Stimulated activated CD8-positive, alpha-beta memory T cell treated with anti-CD3 and anti-CD28 coated beads, Interleukin-12 subunit alpha, Interleukin-12 subunit beta, amount 100 ng/mL, for 1 hour (primary cell): ENCODE measurements at regions not wholly inside any gene's neighbourhood (a gene's known extent, or its start where the extent isn't known, plus 50 kb on each side); places are given as distances from the start of the nearest gene placed in this dataset.
"Not testable (repeated sequence)": the region's sequence is repeated elsewhere in the genome, so short reads cannot be mapped to it uniquely, and the experiment has no call there.

Experiments used
- DNase-seq: peaks from one replicate; pipeline ENCODE4 v3.0.0-alpha.2; 2020; ENCODE audit warnings: low read depth

DNA sequence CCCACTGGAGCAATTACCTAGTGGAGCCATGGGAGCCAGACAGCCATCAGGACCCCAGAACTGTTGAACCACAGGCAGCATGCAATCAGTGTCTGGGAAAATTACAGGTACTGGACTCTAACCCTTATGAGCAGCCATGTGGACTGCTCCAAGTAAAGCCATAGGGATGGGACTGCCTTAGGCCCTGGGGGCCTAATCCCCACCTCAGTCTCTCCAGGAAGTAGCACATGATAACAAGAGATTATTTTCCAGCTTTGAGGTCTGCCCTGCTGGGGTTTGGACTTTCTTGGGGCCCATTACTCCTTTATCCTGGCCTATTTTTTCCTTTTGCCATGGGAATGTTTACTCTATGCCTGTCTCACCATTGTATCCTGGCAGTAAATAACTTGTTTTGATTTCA lies 226.8 kb downstream of the AEBP2 start:
- DNase-seq, result no peak

DNA sequence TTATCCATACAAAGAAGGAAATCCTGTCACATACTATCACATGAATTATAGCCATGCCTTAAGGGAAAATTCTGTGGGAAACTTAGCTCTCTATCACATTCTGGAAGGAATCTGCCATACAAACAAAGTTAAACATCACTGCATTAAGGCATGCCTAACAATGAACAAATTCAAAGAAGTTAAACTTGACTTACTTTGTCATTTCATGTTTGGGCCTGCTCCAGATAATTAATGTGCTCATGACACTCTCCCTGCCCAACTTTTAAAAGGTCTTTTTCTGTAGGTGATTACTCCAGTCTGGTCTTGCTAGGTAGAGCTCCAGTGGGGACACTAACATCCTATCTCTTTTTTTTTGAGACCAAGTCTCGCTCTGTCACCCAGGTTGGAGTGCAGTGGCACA lies 230.5 kb downstream of the AEBP2 start:
- no peak for DNase-seq

DNA sequence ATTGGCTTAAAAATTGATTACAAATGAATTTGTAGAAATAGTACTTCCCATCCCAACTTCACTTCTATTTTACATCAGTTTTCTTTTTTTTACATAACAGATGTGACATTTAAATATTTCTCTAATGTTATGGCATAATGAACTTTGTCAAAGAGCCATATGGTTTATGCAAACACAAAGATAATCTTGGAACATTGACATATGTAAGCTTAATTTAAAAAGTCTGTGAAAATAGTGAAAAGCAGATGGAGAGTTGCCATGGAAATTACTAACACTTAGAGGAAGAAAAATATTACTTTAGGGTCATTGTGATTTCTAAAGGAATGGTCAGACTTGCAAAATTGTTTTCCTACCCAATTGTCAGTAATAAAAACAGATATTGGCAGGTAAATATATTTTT lies 232.4 kb downstream of the AEBP2 start:
- DNase-seq, result no peak

DNA sequence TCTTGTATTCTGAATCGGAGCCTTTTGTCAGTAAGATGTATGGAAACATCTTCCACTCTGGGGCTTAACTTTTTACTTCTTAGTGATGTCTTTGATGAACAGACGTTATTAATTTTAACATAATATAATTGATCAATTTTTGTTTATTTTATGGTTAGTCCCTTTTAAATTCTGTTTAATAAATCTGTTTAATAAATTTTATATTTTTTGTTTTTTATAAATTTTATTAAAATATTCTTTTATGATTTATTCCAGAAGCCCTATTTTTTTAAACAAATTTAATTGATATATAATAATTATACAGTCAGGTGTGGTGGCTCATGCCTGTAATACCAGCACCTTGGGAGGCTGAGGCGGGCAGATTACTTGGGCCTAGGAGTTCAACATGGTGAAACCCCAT lies 235.1 kb downstream of the AEBP2 start:
- DNase-seq, result no peak

DNA sequence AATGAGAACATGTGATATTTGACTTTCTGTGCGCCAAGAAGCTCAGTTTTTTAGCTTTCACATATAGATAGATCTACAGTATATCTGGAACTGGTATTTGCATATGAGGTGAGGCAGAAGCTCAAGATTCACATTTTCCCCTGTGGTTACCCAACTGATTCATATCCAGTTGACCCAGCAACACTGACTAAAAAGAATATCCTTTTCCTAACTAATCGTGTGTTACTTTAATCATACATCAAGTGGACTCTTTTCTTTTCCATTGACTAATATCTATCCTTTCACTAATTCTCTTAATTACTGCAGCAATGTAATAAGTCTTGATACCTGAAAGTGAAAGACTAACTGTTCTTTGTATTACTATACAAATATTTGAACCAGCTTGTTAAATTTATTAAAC lies 236.1 kb downstream of the AEBP2 start:
- DNase-seq, result no peak

DNA sequence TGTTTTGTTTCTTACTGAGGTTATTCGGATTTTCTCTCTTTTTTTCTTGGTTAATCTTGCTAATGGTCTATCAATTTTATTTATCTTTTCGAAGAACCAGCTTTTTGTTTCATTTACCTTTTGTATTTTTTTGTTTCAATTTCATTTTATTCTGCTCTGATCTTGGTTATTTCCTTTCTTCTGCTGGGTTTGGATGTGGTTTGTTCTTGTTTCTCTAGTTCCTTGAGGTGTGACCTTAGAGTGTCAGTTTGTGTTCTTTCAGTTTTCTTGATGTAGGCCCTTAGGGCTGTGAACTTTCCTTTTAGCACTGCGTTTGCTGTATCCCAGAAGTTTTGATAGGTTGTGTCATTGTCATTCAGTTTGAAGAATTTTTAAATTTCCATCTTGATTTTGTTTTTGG lies 239.2 kb downstream of the AEBP2 start:
- not testable (repeated sequence) for DNase-seq

DNA sequence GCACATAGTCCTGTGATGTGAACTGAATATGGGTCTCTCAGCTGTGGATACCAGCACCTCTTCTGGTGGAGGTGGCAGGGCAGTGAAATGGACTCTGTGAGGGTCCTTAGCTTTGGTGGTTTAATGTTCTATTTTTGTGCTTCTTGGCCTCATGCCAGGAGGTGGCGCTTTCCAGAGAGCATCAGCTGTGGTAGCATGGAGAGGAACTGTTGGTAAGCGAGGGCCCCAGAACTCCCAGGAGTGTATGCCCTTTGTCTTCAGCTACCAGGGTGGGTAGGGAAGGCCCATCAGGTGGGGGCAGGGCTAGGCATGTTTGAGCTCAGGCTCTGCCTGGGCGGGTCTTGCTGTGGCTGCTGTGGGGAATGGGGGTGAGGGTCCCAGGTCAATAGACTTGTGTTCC lies 241.7 kb downstream of the AEBP2 start:
- no peak for DNase-seq

DNA sequence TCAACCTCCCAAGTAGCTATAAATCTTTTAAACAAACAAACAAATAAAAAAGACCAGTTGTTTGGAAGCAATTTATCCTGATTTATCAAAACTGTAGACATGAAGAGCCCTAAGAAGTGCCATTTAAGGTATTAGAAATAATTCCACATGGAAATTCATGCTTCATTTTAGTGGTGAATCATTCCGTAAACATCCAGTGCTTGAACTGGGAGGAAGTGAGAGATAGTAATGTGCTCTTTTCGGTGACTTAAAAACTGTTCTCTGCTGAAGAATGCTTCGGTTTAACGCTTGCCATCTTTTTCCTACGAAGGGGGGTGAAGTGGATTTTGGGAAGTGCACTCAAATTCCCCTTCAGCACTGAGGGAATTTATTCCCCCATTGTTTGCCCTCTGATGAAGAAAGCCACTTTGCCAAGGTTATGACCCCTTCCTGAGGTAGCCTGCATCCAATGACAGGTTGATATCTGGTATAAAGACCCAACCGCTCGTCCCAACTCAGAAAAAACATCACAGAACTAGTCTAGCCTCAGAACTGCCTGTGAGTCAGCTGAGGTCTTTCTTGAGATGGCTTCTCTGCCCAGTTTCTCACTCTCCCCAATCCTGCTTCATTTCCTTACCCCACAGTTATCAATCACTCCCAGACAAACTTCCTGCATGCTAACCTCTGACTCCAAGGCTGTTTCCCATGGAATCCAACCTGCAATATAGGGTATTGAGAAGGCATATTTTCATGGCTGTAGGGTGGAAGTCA lies 244.1 kb downstream of the AEBP2 start:
- DNase-seq, result no peak

DNA sequence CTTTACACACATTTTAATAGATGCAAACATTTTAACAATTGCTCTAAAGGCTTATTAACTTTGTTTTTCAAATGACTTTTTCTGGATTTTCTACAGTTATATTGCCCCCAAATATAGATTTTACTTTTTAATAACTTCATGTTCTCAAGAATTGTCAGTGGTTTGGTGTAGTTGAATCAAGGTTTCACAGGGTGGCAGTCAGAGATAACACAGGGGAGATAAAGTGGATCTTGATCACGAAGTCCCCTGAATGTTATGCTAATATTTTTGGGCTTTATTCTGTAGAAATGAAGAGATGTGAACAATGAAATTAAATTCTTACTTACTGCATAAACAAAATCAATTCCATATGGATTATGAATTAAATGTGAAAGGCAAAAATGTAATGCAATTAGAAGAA lies 248.1 kb downstream of the AEBP2 start:
- DNase-seq, result no peak

DNA sequence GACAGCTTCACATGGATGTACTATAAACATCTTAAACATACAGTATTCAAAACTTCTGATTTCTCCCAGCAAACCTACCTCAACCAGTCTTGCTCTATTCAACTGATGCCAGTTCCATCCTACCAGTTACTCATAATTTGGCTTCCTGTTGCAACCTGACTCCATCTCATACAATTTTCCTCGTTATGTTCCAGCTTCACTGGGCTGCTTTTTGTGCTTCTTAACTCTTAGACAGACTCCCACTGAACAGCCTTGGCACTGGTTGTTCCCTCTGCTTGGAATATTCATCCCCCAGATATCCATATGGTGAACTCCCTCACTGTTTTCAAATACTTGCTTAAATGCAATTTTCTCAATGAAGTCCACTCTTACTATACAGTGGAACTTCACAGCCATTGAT lies 249.2 kb downstream of the AEBP2 start:
- no peak for DNase-seq

DNA sequence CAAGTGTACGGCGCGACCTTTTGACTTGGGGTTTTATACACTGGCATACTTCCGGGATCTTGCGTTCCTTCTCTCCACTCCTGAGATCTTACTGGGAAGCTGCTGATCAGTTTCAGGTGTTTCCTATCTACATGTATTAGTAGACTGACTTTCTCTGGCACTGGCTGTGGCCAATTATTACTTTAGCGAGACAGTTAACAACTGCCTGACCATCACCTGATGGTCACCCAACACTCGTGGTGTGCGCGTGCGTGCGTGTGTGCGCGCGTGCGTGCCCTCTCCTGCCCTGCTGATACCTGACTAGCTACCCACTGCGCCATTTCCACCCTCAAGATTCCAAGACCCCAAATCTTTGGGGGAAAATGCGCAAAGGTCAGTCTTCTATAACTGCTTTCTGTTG lies 249.9 kb downstream of the AEBP2 start:
- DNase-seq, result no peak

DNA sequence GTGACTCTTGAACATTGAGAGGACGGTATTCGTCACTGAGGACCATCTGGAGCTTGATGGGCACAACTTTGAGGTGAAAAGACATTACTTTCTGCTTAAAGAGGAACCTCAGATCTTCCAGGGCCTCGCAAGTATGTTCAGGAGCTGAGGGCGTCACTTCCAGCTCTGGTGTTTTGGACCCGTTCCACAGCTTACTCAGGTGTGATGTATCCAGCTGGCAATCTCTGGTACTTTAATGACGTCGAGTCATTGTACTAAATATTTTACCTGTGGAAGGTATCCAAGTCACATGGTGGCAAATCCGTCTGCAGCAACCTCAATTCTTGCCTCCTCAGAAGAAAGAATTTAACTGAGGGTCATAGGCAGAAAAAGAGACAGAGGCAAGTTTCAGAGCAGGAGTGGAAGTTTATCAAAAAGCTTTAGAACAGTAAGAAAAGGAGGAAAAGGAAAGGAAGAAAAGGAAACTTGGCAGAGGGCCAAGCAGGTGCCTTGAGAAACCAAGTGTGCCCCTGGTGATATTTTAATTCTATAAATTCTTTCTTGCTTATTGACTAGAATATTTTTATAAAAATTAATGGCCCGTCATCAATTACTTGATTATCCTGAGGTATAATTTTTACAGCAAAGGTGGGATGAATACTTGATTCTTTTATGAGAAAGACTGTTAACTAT lies 250.6 kb downstream of the AEBP2 start:
- DNase-seq, result no peak

DNA sequence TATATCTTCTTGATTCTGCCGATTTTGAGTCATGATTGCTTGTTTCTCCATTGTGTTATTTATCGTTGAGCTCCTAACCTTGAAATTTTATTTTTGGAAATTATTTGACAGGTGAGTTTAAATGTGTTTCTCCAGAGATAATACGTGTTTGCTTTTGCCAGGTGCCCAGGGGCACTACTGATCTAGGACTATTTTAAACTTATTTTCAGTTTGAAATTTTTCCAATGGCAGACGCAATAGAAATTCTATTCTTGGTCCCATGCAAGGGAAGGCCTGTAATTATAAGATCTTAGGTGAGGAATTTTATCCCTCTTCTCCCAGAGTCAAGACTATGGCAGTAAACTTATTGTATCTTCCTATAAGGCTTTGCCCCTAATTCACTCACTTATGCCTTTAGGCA lies 252.8 kb downstream of the AEBP2 start:
- DNase-seq, result no peak

DNA sequence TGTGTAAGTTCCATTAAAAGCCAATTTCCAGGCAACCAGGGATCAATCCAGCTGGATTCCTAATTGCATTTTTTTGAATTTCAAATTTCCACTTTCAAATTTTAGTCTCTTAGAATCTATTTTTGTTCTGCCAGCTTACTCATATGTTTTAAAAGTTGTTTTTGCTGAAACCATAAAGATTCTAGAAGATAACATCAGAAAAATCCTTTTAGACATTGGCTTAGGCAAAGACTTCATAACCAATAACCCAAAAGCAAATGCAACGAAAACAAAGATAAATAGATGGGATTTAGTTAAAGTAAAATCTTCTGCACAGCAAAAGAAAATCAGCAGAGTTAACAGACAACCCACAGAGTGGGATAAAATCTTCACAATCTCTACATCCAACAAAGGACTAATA lies 253.3 kb downstream of the AEBP2 start:
- no peak for DNase-seq

DNA sequence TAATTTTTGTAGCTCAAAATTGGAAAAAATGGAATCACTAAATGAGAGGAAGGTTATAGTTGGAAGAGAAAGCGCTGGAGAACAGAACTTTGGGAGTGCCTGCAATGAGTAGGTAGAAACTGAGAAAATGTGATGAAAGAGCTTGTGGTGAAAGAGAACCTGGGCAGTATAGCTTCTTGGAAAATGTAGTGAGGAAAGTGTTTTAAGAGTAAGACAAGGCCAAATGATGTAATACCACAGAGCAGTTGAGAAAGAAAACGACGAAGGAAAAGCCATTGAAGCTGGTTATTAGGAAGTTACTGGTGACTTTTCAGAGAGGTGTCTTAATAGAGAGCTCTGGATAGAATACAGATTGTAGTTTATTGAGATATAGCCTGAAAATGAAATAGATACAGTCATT lies 255.3 kb downstream of the AEBP2 start:
- DNase-seq, result no peak

DNA sequence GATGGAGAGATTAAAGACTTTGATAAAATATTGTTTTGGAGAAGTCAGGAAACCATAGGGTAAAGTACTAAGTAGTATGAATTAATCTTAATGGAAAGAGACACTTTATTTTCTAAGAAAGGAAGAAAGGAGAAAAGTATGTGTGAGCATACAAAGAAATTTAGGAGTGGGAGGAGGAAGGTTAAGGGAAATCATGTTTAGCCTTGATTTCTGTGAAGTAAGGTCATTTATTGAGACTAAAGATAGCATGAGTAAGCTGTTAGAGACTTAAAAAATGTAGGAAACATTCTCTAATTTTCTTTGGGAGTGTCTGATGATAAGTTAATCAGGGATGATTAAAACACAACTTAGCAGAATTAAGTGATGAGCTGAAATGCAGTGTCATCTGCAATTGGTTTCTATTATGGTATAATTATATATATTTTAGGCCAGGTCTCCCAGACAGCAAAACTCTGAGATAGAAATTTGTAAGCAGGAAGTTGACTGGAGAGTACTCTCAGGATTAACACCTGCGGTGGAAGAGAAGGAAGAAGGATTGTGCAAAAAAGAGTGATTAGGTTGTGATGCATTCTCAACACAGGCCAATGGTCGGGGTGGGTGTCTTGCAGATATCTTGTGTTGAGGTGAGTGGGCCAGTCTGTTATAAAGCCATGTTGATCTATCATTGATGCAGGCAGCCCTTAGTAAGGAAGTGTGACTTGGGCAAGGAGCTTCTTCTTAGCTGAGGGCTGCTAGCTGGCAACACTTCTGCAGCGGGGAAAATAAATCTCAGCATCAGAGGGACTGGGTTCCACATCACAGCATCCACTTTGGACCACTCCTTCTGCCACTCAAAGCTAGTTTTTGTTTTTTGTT lies 256.2 kb downstream of the AEBP2 start:
- no peak for DNase-seq

DNA sequence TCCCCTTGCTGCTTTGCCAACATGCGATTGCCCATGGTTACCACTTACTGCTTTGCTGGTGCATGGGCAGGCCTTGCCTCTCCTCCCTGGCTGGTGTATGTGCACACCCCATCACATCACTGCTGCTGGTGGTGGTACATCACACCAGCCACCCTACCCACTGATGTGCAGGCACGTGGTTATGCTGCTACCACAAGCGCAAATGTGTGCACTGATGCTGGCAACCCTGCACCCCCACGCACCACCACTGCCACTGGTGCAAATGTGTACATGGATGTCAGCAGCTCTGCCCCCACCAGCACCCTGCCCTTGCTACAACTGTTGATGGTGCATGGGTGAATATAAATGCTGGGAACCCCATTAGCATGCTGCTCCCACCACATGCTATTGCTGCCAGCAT lies 261.7 kb downstream of the AEBP2 start:
- DNase-seq, result no peak

DNA sequence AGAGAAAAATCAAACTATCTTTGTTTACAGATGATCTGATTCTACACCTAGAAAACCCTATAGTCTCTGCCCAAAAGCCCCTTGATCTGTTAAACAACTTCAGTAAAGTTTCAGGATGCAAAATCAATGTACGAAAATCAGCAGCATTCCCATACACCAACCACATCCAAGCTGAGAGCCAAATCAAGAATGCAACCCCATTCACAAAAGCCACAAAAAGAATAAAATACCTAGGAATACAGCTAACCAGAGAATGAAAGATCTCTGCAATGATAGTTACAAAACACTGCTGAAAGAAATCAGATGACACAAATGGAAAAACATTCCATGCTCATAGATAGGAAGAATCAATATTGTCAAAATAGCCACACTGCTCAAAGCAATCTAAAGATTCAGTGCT lies 265.7 kb downstream of the AEBP2 start:
- DNase-seq, result no peak

DNA sequence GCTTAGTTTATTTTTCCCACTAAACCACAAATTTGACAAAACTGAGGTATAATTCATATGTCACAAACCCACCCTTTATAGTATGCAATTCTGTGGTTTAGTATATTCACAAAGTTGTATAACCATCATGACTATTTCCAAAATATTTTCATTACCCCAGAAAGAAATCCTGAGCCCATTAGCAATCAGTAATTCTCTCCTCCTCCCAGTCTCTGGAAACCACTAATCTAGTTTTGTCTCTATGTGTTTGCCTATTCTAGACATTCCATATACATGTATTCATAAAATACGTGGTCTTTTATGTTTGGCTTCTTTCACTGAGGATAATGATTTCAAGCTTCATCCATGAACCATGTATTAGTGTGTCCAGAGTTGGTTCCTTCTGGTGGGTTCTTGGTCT lies 267.6 kb downstream of the AEBP2 start:
- no peak for DNase-seq

DNA sequence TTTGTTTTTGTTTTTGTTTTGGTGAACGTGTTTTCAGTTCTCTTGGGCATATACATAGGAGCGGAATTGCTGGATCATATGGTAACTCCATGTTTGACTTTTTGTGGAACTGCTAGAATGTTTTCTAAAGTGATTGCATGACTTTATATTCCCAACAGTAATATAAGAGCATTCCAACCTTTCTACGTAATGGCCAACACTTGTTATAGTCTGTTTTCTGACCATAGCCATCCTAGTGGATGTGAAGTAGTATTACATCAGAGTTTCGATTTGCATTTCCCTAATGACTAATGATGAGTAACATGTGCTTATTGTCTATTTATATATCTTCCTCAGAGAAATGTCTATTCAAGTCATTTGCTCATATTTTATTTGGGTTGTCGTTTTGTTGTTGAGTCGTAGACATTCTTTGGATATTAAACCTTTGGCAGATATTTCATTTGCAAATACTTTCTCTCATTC lies 268.7 kb downstream of the AEBP2 start:
- no peak for DNase-seq

DNA sequence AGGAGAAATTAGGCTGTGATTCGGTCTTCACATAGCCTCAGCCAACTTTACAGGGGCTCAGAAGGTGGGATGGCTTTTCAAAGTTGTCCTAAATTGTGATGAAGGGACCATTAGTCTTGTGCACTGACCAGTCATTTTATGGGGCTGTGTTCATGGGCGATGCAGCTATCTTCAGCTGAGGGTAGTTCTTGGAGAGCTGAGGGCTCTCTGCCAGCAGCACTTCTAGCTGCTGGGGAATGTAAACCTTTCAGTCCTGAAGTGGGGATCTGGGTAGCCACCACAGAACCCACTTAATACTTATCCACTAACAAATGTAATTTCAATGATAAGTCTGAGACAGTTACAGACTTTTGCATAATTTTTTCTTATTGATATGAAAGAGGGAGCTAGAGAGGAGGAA lies 270.6 kb downstream of the AEBP2 start:
- DNase-seq, result no peak

DNA sequence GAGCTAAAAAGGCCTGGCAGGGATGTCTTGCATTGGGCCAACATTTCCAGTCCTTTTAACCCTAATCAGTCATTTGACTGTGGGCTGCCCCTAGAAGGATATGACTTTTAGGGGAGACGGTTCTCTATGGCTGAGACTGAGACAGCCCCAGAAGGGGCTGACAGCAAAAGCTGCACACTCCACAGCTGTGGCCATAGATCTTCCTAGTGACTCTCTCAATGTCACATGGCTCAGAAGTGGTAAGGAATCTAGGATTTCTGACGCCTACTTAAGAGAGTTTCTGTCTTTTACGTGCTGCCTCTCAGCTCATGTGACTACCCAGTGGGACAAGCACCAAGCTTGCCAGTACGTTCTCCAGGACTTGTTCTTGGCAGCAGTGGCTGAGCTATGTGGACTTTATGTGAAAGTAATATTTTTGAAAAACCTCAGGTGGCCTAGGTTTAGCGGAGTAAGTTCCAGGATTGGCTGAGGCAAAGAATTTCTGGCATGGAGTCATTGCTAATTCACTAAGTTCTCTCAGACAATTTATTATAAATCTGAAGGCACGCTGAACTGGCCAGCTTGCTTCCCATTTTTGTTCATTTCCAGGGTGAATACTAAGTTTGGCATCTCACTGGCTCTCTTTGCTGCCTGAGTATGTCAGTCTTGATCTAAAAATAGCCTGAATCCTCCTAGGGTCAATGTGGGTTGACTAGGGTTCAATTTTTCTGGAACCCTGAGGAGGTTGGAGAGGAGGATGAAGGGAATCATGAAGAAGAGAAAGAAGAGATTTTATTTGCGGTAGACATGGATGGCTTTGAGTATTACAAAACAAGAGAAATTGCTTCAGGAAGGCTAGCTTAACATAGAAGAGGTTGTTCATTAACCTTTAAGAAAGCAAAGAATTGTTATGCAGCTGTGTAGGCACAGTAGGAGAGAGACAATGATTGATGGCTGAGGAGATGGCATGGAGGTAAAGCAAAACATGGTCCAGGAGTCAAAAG lies 271.8 kb downstream of the AEBP2 start:
- no peak for DNase-seq
